ENCODE measurements at regions not wholly inside any gene's neighbourhood (a gene's known extent, or its start where the extent isn't known, plus 50 kb on each side); places are given as distances from the start of the nearest gene placed in this dataset.

GRCh38 chr7:117974891-117975290, 101.7 kb upstream of the CTTNBP2 start:
- DNase-seq = no peak

- DNase-seq = no peak
These were observed 102.2 kb upstream of the CTTNBP2 start for GRCh38 chr7:117975476-117975875.

DNA sequence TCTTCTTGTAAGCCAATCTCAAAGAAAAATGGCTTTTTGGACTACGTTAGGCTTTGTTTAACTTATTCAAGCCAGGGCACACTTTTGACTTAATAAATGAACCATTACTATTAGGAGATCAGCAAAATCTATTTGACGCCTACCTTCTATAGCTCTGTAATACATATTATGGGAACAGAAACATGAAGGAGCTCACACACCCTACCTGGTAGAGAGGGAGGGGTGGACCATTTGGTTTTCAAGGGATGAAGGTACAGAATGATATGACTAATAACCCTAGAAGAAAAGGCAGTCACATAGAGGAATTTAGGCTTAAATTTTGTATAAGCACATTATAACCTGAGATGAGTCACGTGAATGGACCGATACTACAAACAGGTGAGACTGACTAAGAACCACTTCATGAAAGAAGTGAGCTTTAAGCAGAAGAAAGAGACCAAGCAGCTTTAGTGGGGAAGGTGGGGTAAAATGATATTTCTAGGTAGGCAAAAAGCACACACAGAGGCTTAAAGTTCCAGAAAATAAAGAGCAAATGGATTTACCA, 106.8 kb upstream of the CTTNBP2 start:
- no peak for DNase-seq

- DNase-seq = no peak
These were observed 109.1 kb upstream of the CTTNBP2 start for GRCh38 chr7:117982071-117983055.

- no peak for DNase-seq
These were observed 113.5 kb upstream of the CTTNBP2 start for GRCh38 chr7:117986645-117987269.

DNA sequence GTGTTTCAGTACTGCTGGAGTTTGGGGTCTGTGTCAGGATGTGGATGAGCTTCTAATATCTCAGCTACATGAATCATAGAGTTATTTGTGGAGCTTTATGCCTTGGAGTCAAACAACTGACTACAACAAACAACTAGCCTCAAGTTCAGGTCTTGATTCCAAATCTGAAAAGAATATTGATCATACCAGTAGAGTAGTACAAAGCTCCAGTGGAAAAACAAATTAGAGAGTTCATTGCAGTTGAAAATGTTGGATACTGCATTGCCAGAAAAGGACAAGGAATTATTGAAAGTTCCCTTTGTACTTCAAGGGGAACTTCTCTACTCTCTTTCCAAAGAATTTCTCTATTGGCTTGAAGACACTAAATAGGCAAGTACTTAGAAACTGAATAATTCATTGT, 117.6 kb upstream of the CTTNBP2 start:
- no peak for DNase-seq

GRCh38 chr7:117992635-117993376, 119.6 kb upstream of the CTTNBP2 start:
- no peak for DNase-seq

DNA sequence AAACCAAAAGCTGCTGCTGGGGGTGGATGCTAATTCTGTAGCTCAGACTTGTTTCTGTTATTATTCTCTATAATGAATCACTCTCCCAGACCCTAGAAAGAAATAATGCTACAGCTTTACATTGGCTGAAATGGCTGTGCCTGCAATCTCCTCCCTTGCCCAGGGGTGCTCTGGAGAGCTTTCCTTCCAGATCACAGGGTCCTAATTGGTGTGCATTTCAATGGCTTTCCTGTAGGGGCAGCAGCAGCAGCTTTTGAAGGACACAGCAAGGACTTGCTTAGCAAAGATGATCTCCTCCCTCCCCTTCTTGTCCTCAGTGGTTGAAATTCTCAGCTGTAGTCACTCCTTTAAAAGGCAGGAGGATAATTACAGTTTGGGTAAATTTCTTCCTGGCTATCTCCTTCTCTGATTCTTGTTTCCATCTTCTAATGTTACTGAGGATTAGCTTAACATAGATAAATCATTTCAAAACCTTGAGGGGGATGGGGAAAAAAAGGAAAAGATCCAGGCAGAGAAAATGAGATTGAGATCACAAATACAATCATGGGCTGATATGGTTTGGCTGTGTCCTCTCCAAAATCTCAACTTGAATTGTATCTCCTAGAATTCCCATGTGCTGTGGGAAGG, 120.2 kb upstream of the CTTNBP2 start:
- no peak for DNase-seq

- DNase-seq = no peak
These were observed 122.8 kb upstream of the CTTNBP2 start for GRCh38 chr7:117995850-117996650.

- peak; percentile 28 for DNase-seq
These were observed 124.9 kb upstream of the CTTNBP2 start for GRCh38 chr7:117997862-117998825.

DNA sequence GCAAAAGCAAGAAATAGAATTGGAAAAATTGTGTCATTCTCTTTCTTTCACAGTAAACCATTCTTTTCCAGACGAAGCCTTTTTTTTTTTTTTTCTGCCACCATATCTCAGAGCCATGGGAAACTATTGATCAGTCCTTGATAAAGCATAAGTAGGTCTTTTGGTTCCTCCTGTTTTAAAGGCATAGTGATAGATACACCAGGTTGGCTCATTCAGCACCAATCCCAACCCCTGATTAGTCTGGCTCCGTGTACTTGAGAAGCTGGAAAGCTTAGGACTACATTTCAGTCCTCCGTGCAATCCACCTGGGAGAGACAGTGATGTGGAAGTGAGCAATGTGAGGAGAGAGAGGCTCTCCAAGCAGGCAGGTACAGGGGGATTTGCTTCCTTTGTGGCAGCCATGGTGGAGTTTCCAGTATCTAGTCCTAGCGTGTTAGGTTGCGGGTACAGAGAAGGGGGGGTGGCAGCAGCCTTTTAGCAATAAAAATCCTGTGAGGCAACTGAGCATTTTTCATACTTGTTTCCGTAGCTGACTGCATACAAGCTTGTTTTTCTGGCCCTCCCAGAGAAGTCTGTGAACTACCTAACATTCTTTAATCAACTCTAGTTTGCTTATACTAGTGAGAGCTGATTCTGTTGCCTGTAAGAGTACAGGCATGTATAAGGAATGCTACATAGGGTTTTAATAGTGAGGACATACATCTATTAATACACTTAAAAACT, 127.4 kb upstream of the CTTNBP2 start:
- DNase-seq = no peak

DNA sequence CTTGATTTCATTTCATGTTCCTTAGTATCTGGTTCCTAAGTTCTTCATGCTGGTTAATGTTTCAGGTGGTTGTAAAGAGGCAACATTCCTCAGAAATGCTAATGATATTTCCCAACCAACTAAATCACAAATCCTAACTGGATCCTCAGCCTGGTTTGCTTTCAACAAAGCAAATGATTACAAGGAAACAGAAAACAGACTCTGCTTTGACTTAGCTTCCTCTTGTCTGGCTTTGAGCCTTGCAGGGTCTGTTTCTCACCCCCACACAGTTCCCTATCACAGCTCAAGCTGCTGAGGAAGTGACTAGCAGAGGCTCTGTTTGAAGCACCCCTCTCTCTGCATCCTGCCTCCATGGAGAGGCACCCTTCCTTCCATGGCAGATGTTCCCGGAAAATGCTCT, 130.2 kb upstream of the CTTNBP2 start:
- no peak for DNase-seq

DNA sequence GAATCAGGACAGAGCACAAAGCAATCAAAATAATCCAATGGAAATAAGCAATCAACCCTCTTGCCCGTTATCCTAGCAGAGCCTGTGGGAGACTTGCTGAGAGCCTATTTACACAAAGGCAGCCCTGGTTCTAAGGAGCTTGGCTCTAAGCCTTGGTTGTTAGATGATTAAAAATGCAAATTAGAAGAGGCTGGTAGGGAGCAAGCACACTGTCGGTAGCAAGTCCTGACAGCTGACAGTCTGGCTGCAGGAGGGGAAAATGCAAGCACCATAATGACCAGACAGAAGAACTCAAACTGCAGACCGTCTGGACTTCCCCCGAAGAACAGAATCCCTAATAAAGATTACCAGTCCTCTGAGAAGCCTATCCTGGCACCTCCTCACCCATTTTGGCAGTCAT, 131.8 kb upstream of the CTTNBP2 start:
- no peak for DNase-seq

- DNase-seq = no peak
These were observed 133.7 kb upstream of the CTTNBP2 start for GRCh38 chr7:118006979-118007378.

DNA sequence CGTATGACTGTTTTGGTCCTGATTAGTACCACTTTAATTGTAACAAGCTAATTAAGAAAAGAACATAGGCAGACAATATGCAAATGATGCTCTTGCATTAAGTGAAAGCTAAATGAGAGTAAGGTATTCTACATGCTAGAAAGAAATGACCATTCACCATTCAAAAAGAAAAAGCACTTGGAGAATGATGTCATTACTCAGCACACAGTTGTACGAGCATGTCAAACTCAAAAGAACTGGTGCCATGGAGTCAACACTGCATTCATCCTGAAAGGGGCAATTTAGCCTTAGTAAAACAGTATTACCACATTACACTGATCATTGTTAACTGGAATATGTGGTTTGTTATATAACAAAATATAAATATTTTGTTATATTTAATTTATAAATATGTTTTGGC, 136.2 kb upstream of the CTTNBP2 start:
- no peak for DNase-seq

GRCh38 chr7:118011652-118012051, 138.4 kb upstream of the CTTNBP2 start:
- DNase-seq = no peak

- no peak for DNase-seq
These were observed 140.2 kb upstream of the CTTNBP2 start for GRCh38 chr7:118013252-118014010.

DNA sequence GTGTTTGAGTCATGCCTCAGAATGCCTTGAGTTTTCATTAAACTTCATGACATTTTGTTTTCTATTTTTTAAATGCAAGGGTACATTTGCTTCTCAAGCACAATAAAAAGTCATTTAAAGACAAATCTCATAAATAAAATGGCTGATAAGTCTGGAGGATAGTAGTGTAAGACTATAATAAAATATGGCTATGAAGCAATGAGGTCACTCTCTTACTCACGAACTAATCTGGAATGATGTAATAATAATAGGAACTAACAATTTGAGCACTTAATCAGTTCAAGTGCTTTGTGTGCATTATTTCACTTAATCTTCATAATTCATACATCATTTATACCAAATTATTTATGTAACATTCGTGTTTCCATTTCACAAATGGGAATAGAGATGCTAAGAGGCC, 149.3 kb upstream of the CTTNBP2 start:
- DNase-seq = no peak

- DNase-seq = no peak
These were observed 153.6 kb upstream of the CTTNBP2 start for GRCh38 chr7:118026791-118027190.
